ENCODE measurements at regions not wholly inside any gene's neighbourhood (a gene's known extent, or its start where the extent isn't known, plus 50 kb on each side); places are given as distances from the start of the nearest gene placed in this dataset.

DNA sequence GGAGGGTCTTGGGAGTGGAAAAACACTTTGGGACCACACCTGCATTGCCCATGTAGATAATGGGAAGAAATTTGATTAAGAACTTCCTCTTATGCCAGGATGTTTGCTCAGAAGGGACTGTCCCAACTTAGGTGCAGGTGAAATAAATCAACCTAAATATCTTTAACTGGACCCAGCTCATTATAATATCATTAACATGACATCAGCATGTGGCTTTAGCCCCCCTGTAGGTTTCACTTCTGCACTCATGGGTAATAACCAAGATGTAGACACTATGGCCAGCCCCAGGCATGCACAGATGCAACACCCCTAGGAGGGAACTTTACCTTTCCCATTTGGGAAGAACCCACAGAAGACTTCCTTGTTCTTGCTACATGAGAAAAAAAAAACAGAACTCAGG, 227.4 kb upstream of the ZNF804A start:
- TF ChIP-seq, protein P1, sequence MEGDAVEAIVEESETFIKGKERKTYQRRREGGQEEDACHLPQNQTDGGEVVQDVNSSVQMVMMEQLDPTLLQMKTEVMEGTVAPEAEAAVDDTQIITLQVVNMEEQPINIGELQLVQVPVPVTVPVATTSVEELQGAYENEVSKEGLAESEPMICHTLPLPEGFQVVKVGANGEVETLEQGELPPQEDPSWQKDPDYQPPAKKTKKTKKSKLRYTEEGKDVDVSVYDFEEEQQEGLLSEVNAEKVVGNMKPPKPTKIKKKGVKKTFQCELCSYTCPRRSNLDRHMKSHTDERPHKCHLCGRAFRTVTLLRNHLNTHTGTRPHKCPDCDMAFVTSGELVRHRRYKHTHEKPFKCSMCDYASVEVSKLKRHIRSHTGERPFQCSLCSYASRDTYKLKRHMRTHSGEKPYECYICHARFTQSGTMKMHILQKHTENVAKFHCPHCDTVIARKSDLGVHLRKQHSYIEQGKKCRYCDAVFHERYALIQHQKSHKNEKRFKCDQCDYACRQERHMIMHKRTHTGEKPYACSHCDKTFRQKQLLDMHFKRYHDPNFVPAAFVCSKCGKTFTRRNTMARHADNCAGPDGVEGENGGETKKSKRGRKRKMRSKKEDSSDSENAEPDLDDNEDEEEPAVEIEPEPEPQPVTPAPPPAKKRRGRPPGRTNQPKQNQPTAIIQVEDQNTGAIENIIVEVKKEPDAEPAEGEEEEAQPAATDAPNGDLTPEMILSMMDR (IDR thresholded peaks at IDR 0.05): no peak
- no peak for TF ChIP-seq POLR2A (IDR thresholded peaks at IDR 0.05)

All from thyroid gland (tissue), 4 donors.